ENCODE measurements at regions not wholly inside any gene's neighbourhood (a gene's known extent, or its start where the extent isn't known, plus 50 kb on each side); places are given as distances from the start of the nearest gene placed in this dataset.
"Not testable (repeated sequence)": the region's sequence is repeated elsewhere in the genome, so short reads cannot be mapped to it uniquely, and the experiment has no call there.

GRCh38 chr7:67484244-67484751, 487.7 kb downstream of the TYW1 start:
- DNase-seq, result no peak

GRCh38 chr7:67486401-67486800, 489.8 kb downstream of the TYW1 start:
- DNase-seq, result no peak

- DNase-seq, result no peak
Measured at GRCh38 chr7:67487316-67487715, 490.7 kb downstream of the TYW1 start.

- DNase-seq, result no peak
Measured at GRCh38 chr7:67489881-67490280, 493.2 kb downstream of the TYW1 start.

- DNase-seq, result no peak
Measured at GRCh38 chr7:67493366-67493765, 496.7 kb downstream of the TYW1 start.

- no peak for DNase-seq
Measured at GRCh38 chr7:67496589-67496988, 500.0 kb downstream of the TYW1 start.

- not testable (repeated sequence) for DNase-seq
Measured at GRCh38 chr7:67497914-67498313, 501.3 kb downstream of the TYW1 start.

- DNase-seq, result no peak
Measured at GRCh38 chr7:67502929-67503328, 506.3 kb downstream of the TYW1 start.

- no peak for DNase-seq
Measured at GRCh38 chr7:67505449-67505848, 508.8 kb downstream of the TYW1 start.

GRCh38 chr7:67512481-67512880, 515.8 kb downstream of the TYW1 start:
- no peak for DNase-seq

GRCh38 chr7:67518580-67518979, 521.9 kb downstream of the TYW1 start:
- no peak for DNase-seq

GRCh38 chr7:67519171-67519570, 522.5 kb downstream of the TYW1 start:
- no peak for DNase-seq

GRCh38 chr7:67522504-67522903, 525.9 kb downstream of the TYW1 start:
- no peak for DNase-seq

- no peak for DNase-seq
Measured at GRCh38 chr7:67523713-67524112, 527.1 kb downstream of the TYW1 start.

- no peak for DNase-seq
Measured at GRCh38 chr7:67525588-67525987, 529.0 kb downstream of the TYW1 start.

- DNase-seq, result no peak
Measured at GRCh38 chr7:67535241-67535989, 538.8 kb downstream of the TYW1 start.

GRCh38 chr7:67542916-67543315, 546.3 kb downstream of the TYW1 start:
- DNase-seq, result no peak

- no peak for DNase-seq
Measured at GRCh38 chr7:67547183-67547907, 550.7 kb downstream of the TYW1 start.

GRCh38 chr7:67549126-67549525, 552.5 kb downstream of the TYW1 start:
- no peak for DNase-seq

GRCh38 chr7:67550801-67551436, 554.3 kb downstream of the TYW1 start:
- DNase-seq, result no peak

- DNase-seq, result no peak
Measured at GRCh38 chr7:67552738-67553137, 556.1 kb downstream of the TYW1 start.

GRCh38 chr7:67553378-67553777, 556.7 kb downstream of the TYW1 start:
- no peak for DNase-seq

GRCh38 chr7:67554986-67555385, 558.4 kb downstream of the TYW1 start:
- DNase-seq, result no peak

- DNase-seq, result no peak
Measured at GRCh38 chr7:67564959-67565358, 568.3 kb downstream of the TYW1 start.

All from activated CD8-positive, alpha-beta memory T cell treated with anti-CD3 and anti-CD28 coated beads for 24 hours (primary cell).